ENCODE measurements at regions not wholly inside any gene's neighbourhood (a gene's known extent, or its start where the extent isn't known, plus 50 kb on each side); places are given as distances from the start of the nearest gene placed in this dataset.

DNA sequence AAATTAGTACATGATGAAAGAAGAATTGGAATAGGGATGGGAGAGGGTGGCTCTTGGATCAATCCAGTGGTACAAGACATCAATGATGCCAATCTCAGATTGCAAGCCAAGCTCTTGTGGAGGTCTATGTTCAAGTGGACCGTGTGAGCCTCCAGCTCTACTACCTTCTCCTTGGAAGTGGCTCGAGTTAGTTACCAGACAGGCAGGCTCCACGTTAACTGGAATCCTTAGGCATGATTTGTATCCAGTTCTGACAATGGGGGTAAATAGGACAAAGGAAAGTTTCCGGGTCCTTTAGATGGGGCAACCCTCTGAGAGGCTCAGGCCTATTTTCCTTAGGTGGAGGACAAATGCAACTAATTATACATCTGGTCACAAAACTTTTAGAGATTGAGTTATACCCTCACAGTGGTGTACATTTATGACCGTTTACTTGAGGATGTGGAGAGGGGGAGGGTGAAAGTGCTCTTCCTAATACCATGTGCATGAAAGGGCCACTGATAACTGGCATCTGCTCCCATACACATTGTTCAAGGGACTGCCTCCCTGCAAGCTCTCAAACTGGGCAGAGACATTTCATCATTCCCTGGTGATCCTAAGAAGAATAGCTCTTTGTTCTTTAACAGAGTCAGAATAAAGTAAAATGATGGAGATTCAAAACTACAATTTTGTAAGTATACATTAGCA lies 180.2 kb downstream of the SOCS6 start:
- DNase-seq (ENCODE audit: low read depth in 1 of 2, low spot score in 1 of 2) (no peak), FAIRE-seq (no peak), ATAC-seq (no peak)
- TF ChIP-seq TFCP2L1 (CRISPR knock-in tag; IDR thresholded peaks at IDR 0.05) (no peak), BCL3 (IDR thresholded peaks at IDR 0.05) (no peak), SREBF2 (IDR thresholded peaks at IDR 0.05) (no peak), FOSL2 (IDR thresholded peaks at IDR 0.05) (no peak), FOSL2 (CRISPR knock-in tag; IDR thresholded peaks at IDR 0.05) (no peak), NPAS2 (CRISPR knock-in tag; IDR thresholded peaks at IDR 0.05; ENCODE audit: borderline replicate concordance) (no peak), MAFK (IDR thresholded peaks at IDR 0.05; ENCODE audit: partially characterized antibody) (no peak)
- TF ChIP-seq, protein P1, sequence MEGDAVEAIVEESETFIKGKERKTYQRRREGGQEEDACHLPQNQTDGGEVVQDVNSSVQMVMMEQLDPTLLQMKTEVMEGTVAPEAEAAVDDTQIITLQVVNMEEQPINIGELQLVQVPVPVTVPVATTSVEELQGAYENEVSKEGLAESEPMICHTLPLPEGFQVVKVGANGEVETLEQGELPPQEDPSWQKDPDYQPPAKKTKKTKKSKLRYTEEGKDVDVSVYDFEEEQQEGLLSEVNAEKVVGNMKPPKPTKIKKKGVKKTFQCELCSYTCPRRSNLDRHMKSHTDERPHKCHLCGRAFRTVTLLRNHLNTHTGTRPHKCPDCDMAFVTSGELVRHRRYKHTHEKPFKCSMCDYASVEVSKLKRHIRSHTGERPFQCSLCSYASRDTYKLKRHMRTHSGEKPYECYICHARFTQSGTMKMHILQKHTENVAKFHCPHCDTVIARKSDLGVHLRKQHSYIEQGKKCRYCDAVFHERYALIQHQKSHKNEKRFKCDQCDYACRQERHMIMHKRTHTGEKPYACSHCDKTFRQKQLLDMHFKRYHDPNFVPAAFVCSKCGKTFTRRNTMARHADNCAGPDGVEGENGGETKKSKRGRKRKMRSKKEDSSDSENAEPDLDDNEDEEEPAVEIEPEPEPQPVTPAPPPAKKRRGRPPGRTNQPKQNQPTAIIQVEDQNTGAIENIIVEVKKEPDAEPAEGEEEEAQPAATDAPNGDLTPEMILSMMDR (IDR thresholded peaks at IDR 0.05), result no peak
- POLR2A ChIA-PET, result no interaction called here
- Histone ChIP-seq H3K9me3 (no peaks in the 10 kb centered on the region), H3K4me1 (peaks cover 6% of the 10 kb centered on the region; the same call in 2 of the 3 replicates), H3K4me3 (no peak overlapping the region), H3K27ac (no peak overlapping the region), H3K4me2 (no peak overlapping the region)
- 63% methylated on average over 5 of the region's 5 CpGs for WGBS (ENCODE audit: missing lambda C conversion rate)
- CTCF ChIA-PET, result interaction anchor here (1.0 to 1.7 kb wide), 3 partner anchors 14 to 22 kb away, joined by 3 to 7 read pairs (median 4); no protein-coding TSS in a partner anchor

DNA sequence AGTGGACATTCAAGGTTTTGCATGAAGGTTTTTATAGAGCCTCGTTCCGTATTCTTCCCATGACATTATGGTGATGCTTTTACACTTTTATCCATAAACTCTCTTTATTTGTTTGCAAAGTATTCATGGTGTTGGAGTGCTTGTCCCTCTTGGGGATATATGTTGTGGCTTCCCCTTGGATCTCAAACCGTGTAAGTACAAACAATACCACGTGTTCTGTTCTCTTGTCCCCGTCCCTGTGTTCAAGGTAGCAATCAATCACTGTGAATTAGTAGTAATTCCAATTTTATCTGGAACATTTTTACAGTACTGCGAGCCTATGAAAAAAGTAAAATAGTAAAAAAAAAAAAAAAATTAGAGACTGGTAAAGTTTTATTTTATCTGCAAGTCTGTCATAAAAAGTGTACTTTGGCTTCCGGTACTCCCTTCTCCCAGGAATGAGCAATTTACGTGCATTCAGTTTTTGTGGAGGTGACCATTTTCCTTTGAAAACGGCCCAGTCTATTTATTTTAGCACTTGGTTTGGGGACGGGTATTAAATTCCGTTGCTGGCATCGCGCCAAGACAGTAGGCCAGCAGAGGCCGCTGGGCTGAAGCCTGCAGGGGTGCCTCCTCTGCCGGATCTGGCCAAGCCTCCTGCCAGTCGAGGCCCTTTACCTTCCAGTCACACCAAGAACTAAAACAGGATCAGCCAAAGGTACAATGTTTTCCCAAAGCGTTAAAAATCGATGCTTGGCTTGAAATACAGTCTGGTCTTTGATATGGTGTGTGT lies 175.7 kb downstream of the SOCS6 start:
- peak overlapping the region; percentile 41 for H3K4me3 ChIP-seq
- WGBS (ENCODE audit: missing lambda C conversion rate), result 16% methylated on average over 18 of the region's 18 CpGs
- FAIRE-seq (no peak), DNase-seq (ENCODE audit: low read depth in 1 of 2, low spot score in 1 of 2) (peak; percentile 75 to 82), ATAC-seq (peak; percentile 93 to 99)
- peaks cover 8% of the 10 kb centered on the region; the same call in 2 of the 3 replicates for H3K4me1 ChIP-seq
- ChIA-PET CTCF (interaction anchor here (1.1 to 1.2 kb wide), 2 partner anchors 26 to 27 kb away, joined by 4 to 5 read pairs; no protein-coding TSS in a partner anchor), POLR2A (no interaction called here)
- TF ChIP-seq MAX (IDR thresholded peaks at IDR 0.05) (peak; percentile 72), EP300 (IDR thresholded peaks at IDR 0.05) (no peak), CEBPB (IDR thresholded peaks at IDR 0.05) (no peak), BCL3 (IDR thresholded peaks at IDR 0.05) (no peak), FOXS1 (CRISPR knock-in tag; IDR thresholded peaks at IDR 0.05) (no peak), ZFP36 (IDR thresholded peaks at IDR 0.05; ENCODE audit: borderline replicate concordance, partially characterized antibody) (no peak), RCOR1 (IDR thresholded peaks at IDR 0.05; ENCODE audit: low read depth, low read length) (no peak), SMC3 (IDR thresholded peaks at IDR 0.05) (0 out of 3 replicates have a peak, but pooled peaks have one; percentile 19), ESRRA (IDR thresholded peaks at IDR 0.05; ENCODE audit: borderline replicate concordance, low read length) (no peak), FOSL2 (IDR thresholded peaks at IDR 0.05) (no peak), FOSL2 (CRISPR knock-in tag; IDR thresholded peaks at IDR 0.05) (no peak), HOXB5 (CRISPR knock-in tag; IDR thresholded peaks at IDR 0.05) (no peak), NPAS2 (CRISPR knock-in tag; IDR thresholded peaks at IDR 0.05; ENCODE audit: borderline replicate concordance) (no peak)
- TF ChIP-seq, protein P2, sequence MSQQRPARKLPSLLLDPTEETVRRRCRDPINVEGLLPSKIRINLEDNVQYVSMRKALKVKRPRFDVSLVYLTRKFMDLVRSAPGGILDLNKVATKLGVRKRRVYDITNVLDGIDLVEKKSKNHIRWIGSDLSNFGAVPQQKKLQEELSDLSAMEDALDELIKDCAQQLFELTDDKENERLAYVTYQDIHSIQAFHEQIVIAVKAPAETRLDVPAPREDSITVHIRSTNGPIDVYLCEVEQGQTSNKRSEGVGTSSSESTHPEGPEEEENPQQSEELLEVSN (IDR thresholded peaks at IDR 0.05; ENCODE audit: borderline replicate concordance, low read depth), result peak; percentile 40; the same call in 1 of the 2 replicates
- TF ChIP-seq, protein P1 (IDR thresholded peaks at IDR 0.05), result peak; percentile 37
- H3K9me3 ChIP-seq, result no peaks in the 10 kb centered on the region
- H3K27ac ChIP-seq, result peak overlapping the region; percentile 54 to 74
- H3K4me2 ChIP-seq, result peak overlapping the region; percentile 83
